K562 (cell line): ENCODE measurements at regions not wholly inside any gene's neighbourhood (a gene's known extent, or its start where the extent isn't known, plus 50 kb on each side); places are given as distances from the start of the nearest gene placed in this dataset.

Experiments used
- ATAC-seq: fragments of 200-7000 bp; cut with Tn5 transposase; 3 replicates; pipeline ENCODE4 v1.9.1; 2020; ENCODE audit warnings: moderate library complexity
- BruUV-seq: library from RNA; stranded (reverse); fragments of 400-500 nt; replicated peaks from 2 replicates; lab custom pipeline; 2021; lab: Mats Ljungman, UMichigan
- CTCF ChIA-PET: fragments of 300-600 bp; formaldehyde crosslinking; extraction: SDS; loops from one replicate; lab custom pipeline; 2021; ENCODE audit warnings: low intra/inter-chr PET ratio; lab: Yijun Ruan, JAX
- POLR2A ChIA-PET: fragments of 300-600, 350-650 bp; sonication (Branson Sonifier 250); formaldehyde crosslinking; extraction: SDS; loops from one replicate; lab custom pipeline; 2021; ENCODE audit warnings: antibody characterized with exemption, inconsistent platforms; lab: Yijun Ruan, JAX
- DNase-seq, 4 experiments: peaks; one replicate each; pipeline versions ENCODE4 v3.0.0 to v3.0.0-alpha.2; 2011 to 2018; ENCODE audit warnings: low spot score in 3 of 4, mixed read lengths in 3 of 4; ENCODE audit errors: extremely low read depth in 1 of 4
- FAIRE-seq: peaks from 2 replicates; lab custom pipeline; 2011; peaks lifted over from hg19 to GRCh38; lab: Jason Lieb, UNC
- H2AFZ ChIP-seq: 2 replicates; pipeline ENCODE4 v1.6.0; 2011; ENCODE audit warnings: low read depth, low read length, control low read depth, inconsistent platforms
- H3K27ac ChIP-seq: fragments of 200-600 bp; 3 replicates; pipeline ENCODE4 v1.8.0; 2011; ENCODE audit warnings: low read depth, mild to moderate bottlenecking, control low read depth, inconsistent platforms, low read length, moderate library complexity, mixed read lengths; ENCODE audit errors: extremely low read depth
- H3K27me3 ChIP-seq, 2 experiments: fragments of 300-600 bp in 1 of 2; 2 replicates in 1 of 2; 3 replicates in 1 of 2; pipeline versions ENCODE4 v1.6.0 to v1.8.0; 2011; ENCODE audit warnings: inconsistent platforms in 2 of 2, low read length in 2 of 2, mild to moderate bottlenecking in 1 of 2, mixed read lengths in 1 of 2, moderate library complexity in 1 of 2; ENCODE audit not compliant: control insufficient read depth in 2 of 2, insufficient read depth in 2 of 2
- H3K36me3 ChIP-seq: fragments of 300-600 bp; 3 replicates; pipeline ENCODE4 v1.8.0; 2011; ENCODE audit warnings: mild to moderate bottlenecking, low read length, inconsistent platforms; ENCODE audit not compliant: control insufficient read depth, insufficient read depth
- H3K4me1 ChIP-seq, 2 experiments: fragments of 200-600 bp in 1 of 2; replicated peaks in 1 of 2; 2 replicates in 1 of 2; 3 replicates in 1 of 2; pipeline versions ENCODE4 v1.5.1 to v1.8.0; 2011; ENCODE audit warnings: inconsistent platforms in 2 of 2, low read length in 2 of 2, mild to moderate bottlenecking in 1 of 2, mixed read lengths in 1 of 2, moderate library complexity in 1 of 2; ENCODE audit not compliant: control insufficient read depth in 2 of 2, insufficient read depth in 2 of 2
- H3K4me2 ChIP-seq: 2 replicates; pipeline ENCODE4 v1.6.1; 2011; ENCODE audit warnings: low read length, control low read depth, inconsistent platforms, mixed read lengths; ENCODE audit not compliant: insufficient read depth
- H3K4me3 ChIP-seq: fragments of 200-600 bp; sonication (generic), shearing (Covaris generic); 2 replicates; pipeline ENCODE4 v1.5.1; 2016; ENCODE audit warnings: control low read depth, inconsistent platforms
- H3K79me2 ChIP-seq: fragments of 200-600 bp; 3 replicates; pipeline ENCODE4 v1.8.0; 2011; ENCODE audit warnings: low read length, inconsistent platforms; ENCODE audit not compliant: control insufficient read depth, insufficient read depth
- H3K9ac ChIP-seq, 2 experiments: 2 replicates each; pipeline versions ENCODE4 v1.6.0 to v1.6.1; 2011; ENCODE audit warnings: low read depth in 2 of 2, low read length in 2 of 2, control low read depth in 1 of 2, inconsistent platforms in 1 of 2, mild to moderate bottlenecking in 1 of 2, mixed read lengths in 1 of 2; ENCODE audit not compliant: insufficient read depth in 1 of 2
- H3K9me1 ChIP-seq: one replicate; pipeline ENCODE4 v1.6.0; 2011; ENCODE audit warnings: inconsistent platforms, mild to moderate bottlenecking, low read length, moderate library complexity; ENCODE audit not compliant: control insufficient read depth, insufficient read depth
- H3K9me3 ChIP-seq: replicated peaks from 2 replicates; pipeline ENCODE4 v1.5.1; 2011; ENCODE audit warnings: low read depth, low read length, inconsistent platforms; ENCODE audit not compliant: control insufficient read depth, insufficient read depth
- H4K20me1 ChIP-seq: replicated peaks from 2 replicates; pipeline ENCODE4 v1.6.1; 2011; ENCODE audit warnings: low read length, inconsistent platforms, mixed read lengths; ENCODE audit not compliant: control insufficient read depth, insufficient read depth
- ARID1B ChIP-seq: fragments of 450-650 bp; IDR thresholded peaks from 2 replicates; pipeline ENCODE4 v1.6.1; 2016; ENCODE audit warnings: antibody characterized with exemption, mild to moderate bottlenecking, inconsistent platforms
- ELF4 ChIP-seq: fragments of 450-650 bp; formaldehyde crosslinking; IDR thresholded peaks from 2 replicates; pipeline ENCODE4 v1.4.0; 2022; ENCODE audit warnings: missing genetic modification characterization
- IRF2 ChIP-seq: sonication (generic); formaldehyde crosslinking; IDR thresholded peaks from 2 replicates; pipeline ENCODE4 v1.8.1; 2022; ENCODE audit warnings: mild to moderate bottlenecking, missing genetic modification reagents
- KLF13 ChIP-seq: fragments of 450-650 bp; IDR thresholded peaks from 2 replicates; pipeline ENCODE4 v1.6.1; 2016; ENCODE audit warnings: missing genetic modification characterization, low read depth, mild to moderate bottlenecking, missing compliant biosample characterization, moderate library complexity, borderline replicate concordance
- MCM5 ChIP-seq: fragments of 450-650 bp; IDR thresholded peaks from 2 replicates; pipeline ENCODE4 v1.6.1; 2016; ENCODE audit warnings: low read depth
- MEF2A ChIP-seq: IDR thresholded peaks from 2 replicates; pipeline ENCODE4 v1.6.1; 2011; ENCODE audit warnings: low read depth, mild to moderate bottlenecking, low read length, moderate library complexity; ENCODE audit not compliant: control insufficient read depth
- RCOR1 ChIP-seq, 2 experiments: IDR thresholded peaks; 2 replicates each; pipeline ENCODE4 v1.6.1; 2012; ENCODE audit warnings: low read depth in 2 of 2, low read length in 2 of 2, borderline replicate concordance in 1 of 2, improper control_type of control experiment in 1 of 2
- RNF2 ChIP-seq: sonication (generic); IDR thresholded peaks from 2 replicates; pipeline ENCODE4 v1.6.1; 2016
- U2AF2 ChIP-seq: fragments of 200-400 bp; formaldehyde crosslinking; optimal IDR thresholded peaks from 2 replicates; pipeline ENCODE3; 2017; ENCODE audit warnings: low read depth, mild to moderate bottlenecking, low read length
- ZNF175 ChIP-seq: fragments of 200-800 bp; sonication (Bioruptor generic); IDR thresholded peaks from 2 replicates; pipeline ENCODE4 v1.6.1; 2016; ENCODE audit warnings: low read depth, mild to moderate bottlenecking, missing genetic modification characterization, missing compliant biosample characterization
- ZNF778 ChIP-seq: fragments of 450-650 bp; formaldehyde crosslinking; IDR thresholded peaks from 2 replicates; pipeline ENCODE4 v1.4.0; 2020; ENCODE audit warnings: mild to moderate bottlenecking, moderate library complexity
- WGBS: fragments of 100-300 bp; shearing (Covaris generic); methylation state at CpG from one replicate; pipeline ENCODE4 v1.1.6; 2016; ENCODE audit warnings: low coverage, mixed read lengths; ENCODE audit not compliant: insufficient coverage; ENCODE audit errors: missing lambda C conversion rate; 5-methylcytosine and 5-hydroxymethylcytosine counted together
- in situ Hi-C: fragments of 300-500 bp; cut with MboI; formaldehyde crosslinking; loops from 4 replicates; pipeline ENCODE4 v1.15.0; 2018; ENCODE audit warnings: inconsistent platforms, mixed read lengths
- intact Hi-C: fragments of 100-400 bp; cut with micrococcal nuclease; formaldehyde crosslinking; loops from 2 replicates; pipeline ENCODE4 v1.14.2; 2022
- TF ChIP-seq, protein P1 (sequence below): fragments of 450-650 bp; formaldehyde crosslinking; IDR thresholded peaks from 2 replicates; pipeline ENCODE4 v1.4.0; 2020; ENCODE audit warnings: mild to moderate bottlenecking, mixed read lengths
- TF ChIP-seq, protein P2 (sequence below): fragments of 450-650 bp; IDR thresholded peaks from 2 replicates; pipeline ENCODE4 v1.6.1; 2016; ENCODE audit warnings: low read depth

DNA sequence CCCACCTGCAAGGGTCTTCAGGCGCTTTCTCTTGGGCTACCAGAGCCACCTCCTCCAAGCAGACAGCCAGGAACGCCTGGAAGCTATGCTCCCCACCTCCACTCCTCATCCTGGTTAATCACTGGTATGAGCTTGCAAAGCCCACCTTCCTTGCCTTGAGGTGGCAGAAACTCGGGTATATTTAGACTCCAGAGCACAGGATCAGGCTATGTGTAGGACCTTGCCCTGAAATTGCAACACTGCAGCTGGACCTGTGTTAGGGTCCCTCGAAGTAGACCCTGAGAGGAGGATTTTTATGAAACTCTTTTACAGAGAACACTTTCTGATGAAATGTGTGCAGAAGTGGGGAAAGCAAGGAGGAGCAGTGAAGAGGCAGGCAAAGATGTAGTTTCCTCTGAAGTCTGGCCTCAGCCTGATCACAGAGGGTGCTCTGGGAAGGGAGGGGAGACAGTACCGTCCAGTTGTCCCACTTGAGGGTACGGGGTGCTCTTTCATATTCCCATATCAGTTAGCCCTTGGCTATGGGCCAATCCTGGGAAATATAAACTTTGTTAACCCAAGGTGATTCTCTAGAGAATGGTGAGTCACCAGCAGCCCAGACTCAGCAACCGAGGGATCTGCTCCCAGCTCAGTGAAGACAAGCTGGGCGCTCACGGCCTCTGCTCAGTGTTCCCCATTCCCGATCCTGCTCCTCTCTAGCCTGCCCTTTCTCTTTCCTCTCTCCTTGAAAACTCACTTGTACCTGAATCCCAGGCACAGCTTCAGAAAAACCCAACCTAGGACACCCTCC, 157.9 kb downstream of the UQCRFS1 start:
- ATAC-seq, result no peak
- in situ Hi-C loops, result no loop called here
- TF ChIP-seq, protein P1, sequence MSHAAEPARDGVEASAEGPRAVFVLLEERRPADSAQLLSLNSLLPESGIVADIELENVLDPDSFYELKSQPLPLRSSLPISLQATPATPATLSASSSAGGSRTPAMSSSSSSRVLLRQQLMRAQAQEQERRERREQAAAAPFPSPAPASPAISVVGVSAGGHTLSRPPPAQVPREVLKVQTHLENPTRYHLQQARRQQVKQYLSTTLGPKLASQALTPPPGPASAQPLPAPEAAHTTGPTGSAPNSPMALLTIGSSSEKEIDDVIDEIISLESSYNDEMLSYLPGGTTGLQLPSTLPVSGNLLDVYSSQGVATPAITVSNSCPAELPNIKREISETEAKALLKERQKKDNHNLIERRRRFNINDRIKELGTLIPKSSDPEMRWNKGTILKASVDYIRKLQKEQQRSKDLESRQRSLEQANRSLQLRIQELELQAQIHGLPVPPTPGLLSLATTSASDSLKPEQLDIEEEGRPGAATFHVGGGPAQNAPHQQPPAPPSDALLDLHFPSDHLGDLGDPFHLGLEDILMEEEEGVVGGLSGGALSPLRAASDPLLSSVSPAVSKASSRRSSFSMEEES (CRISPR knock-in tag), result no peak
- no peak for TF ChIP-seq ZNF778 (CRISPR knock-in tag)
- no peak for TF ChIP-seq RCOR1 (IDR thresholded peaks at IDR 0.05; ENCODE audit: borderline replicate concordance in 1 of 2, low read depth in 2 of 2, low read length in 2 of 2)
- TF ChIP-seq ZNF175, result no peak
- TF ChIP-seq MEF2A, result no peak
- no peak for TF ChIP-seq MCM5
- no peak for TF ChIP-seq ELF4 (CRISPR knock-in tag)
- TF ChIP-seq, protein P2, sequence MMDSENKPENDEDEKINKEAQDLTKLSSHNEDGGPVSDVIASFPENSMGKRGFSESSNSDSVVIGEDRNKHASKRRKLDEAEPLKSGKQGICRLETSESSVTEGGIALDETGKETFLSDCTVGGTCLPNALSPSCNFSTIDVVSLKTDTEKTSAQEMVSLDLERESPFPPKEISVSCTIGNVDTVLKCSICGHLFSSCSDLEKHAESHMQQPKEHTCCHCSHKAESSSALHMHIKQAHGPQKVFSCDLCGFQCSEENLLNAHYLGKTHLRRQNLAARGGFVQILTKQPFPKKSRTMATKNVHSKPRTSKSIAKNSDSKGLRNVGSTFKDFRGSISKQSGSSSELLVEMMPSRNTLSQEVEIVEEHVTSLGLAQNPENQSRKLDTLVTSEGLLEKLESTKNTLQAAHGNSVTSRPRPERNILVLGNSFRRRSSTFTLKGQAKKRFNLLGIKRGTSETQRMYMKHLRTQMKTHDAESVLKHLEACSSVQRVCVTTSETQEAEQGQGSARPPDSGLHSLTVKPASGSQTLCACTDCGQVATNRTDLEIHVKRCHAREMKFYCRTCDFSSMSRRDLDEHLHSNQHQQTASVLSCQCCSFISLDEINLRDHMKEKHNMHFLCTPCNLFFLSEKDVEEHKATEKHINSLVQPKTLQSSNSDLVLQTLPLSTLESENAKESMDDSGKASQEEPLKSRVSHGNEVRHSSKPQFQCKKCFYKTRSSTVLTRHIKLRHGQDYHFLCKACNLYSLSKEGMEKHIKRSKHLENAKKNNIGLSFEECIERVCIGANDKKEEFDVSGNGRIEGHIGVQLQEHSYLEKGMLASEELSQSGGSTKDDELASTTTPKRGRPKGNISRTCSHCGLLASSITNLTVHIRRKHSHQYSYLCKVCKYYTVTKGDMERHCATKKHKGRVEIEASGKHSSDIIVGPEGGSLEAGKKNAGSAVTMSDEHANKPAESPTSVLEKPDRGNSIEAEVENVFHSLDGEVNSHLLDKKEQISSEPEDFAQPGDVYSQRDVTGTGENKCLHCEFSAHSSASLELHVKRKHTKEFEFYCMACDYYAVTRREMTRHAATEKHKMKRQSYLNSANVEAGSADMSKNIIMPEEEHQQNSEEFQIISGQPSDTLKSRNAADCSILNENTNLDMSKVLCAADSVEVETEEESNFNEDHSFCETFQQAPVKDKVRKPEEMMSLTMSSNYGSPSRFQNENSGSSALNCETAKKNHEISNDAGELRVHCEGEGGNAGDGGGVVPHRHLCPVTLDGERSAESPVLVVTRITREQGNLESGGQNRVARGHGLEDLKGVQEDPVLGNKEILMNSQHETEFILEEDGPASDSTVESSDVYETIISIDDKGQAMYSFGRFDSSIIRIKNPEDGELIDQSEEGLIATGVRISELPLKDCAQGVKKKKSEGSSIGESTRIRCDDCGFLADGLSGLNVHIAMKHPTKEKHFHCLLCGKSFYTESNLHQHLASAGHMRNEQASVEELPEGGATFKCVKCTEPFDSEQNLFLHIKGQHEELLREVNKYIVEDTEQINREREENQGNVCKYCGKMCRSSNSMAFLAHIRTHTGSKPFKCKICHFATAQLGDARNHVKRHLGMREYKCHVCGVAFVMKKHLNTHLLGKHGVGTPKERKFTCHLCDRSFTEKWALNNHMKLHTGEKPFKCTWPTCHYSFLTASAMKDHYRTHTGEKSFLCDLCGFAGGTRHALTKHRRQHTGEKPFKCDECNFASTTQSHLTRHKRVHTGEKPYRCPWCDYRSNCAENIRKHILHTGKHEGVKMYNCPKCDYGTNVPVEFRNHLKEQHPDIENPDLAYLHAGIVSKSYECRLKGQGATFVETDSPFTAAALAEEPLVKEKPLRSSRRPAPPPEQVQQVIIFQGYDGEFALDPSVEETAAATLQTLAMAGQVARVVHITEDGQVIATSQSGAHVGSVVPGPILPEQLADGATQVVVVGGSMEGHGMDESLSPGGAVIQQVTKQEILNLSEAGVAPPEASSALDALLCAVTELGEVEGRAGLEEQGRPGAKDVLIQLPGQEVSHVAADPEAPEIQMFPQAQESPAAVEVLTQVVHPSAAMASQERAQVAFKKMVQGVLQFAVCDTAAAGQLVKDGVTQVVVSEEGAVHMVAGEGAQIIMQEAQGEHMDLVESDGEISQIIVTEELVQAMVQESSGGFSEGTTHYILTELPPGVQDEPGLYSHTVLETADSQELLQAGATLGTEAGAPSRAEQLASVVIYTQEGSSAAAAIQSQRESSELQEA, result no peak
- no peak for TF ChIP-seq ARID1B
- TF ChIP-seq RNF2, result no peak
- no peak for TF ChIP-seq U2AF2
- TF ChIP-seq KLF13 (tag), result no peak
- no peak for TF ChIP-seq IRF2

More for the DNA sequence above, 157.9 kb downstream of the UQCRFS1 start:
- BruUV-seq, result no TSS peak
- Histone ChIP-seq H3K9ac (no peak overlapping the region), H3K4me3 (no peak overlapping the region), H3K27ac (no peak overlapping the region), H3K4me1 (no peaks in the 10 kb centered on the region), H3K36me3 (no peaks in the 10 kb centered on the region), H4K20me1 (no peaks in the 10 kb centered on the region), H3K9me1 (no peaks in the 10 kb centered on the region), H3K4me2 (no peak overlapping the region), H3K27me3 (peaks cover 0 to 6% of the 10 kb centered on the region in 2 experiments; a peak in 1 of 5 replicates), H2AFZ (no peak overlapping the region), H3K79me2 (no peaks in the 10 kb centered on the region), H3K9me3 (no peaks in the 10 kb centered on the region)
- 0% methylated on average over 9 of the region's 10 CpGs for WGBS
- ChIA-PET POLR2A (interaction anchor here (0.6 kb wide), 2 partner anchors 47 to 214 kb away, joined by 3 to 6 read pairs; no protein-coding TSS in a partner anchor), CTCF (no interaction called here)
- no peak for DNase-seq
- no peak for FAIRE-seq
- intact Hi-C loops, result no loop called here
